Activated CD4-positive, alpha-beta T cell treated with anti-CD3 and anti-CD28 coated beads for 24 hours (primary cell): ENCODE measurements at regions not wholly inside any gene's neighbourhood (a gene's known extent, or its start where the extent isn't known, plus 50 kb on each side); places are given as distances from the start of the nearest gene placed in this dataset.

Experiments
- DNase-seq, 2 donors: peaks; one replicate each; pipeline ENCODE4 v3.0.0-alpha.2; 2020; ENCODE audit warnings: low read depth in 2 of 2

DNA sequence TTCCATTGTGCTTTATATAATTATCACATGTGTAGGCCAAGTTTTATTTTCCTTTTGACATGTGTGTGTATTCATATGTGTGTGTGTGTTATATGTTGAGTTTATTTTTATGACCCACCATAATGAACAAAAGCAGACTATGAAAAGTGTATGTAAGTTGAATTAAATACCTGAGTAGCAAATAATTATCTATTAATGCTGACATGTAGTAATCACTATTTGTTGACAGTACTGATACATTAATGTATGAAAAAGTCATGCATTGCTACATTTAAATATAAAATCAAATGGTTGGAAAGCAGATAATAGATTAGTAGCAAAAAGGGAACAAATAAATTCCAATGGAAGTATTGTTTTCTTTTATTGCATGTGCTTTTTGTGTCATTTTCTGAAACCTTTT is 1948.5 kb upstream of the PCDH20 start:
- DNase-seq = no peak

GRCh38 chr13:63351533-63351932 is 1935.9 kb upstream of the PCDH20 start:
- no peak for DNase-seq

- no peak for DNase-seq
These were observed 1935.4 kb upstream of the PCDH20 start for GRCh38 chr13:63351081-63351480.

GRCh38 chr13:63345835-63346234 is 1930.2 kb upstream of the PCDH20 start:
- DNase-seq = no peak

DNA sequence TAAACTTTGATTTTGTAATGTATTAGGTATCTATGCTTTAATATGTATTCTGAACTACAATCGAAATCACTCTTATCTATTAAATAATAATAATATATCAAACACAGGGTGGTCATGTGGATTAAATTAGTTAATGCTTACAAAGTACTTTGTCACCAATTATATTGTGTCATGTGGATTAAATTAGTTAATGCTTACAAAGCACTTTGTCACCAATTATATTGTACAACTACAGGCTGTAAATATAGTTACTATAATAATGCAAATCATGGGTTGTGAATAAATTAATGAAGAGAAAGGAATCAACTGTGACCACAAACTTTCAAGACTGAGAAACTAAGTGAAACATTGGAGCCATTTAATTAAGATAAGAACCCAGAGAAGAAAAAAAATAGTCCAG is 1929.1 kb upstream of the PCDH20 start:
- DNase-seq = no peak

- no peak for DNase-seq
These were observed 1922.3 kb upstream of the PCDH20 start for GRCh38 chr13:63337921-63338320.

DNA sequence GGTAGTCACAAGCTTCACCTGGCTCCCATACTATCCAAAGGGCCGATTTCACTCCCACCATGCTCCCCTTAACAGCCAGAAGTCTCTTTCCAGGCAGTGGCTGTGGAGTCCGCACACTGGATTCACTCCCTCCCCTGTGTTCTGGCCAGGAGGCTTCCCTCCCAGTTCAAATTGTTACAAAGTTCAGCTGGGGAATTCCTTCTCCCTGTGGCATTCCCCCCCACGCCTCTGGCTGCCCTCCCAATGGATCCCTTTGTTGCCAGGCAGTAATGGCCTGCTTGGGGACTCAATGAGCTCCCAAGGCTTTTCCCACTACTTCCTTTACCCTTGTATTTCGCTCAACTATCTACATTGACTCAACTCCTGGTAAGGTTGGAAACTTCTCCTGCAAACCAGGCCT is 1921.4 kb upstream of the PCDH20 start:
- DNase-seq = no peak

DNA sequence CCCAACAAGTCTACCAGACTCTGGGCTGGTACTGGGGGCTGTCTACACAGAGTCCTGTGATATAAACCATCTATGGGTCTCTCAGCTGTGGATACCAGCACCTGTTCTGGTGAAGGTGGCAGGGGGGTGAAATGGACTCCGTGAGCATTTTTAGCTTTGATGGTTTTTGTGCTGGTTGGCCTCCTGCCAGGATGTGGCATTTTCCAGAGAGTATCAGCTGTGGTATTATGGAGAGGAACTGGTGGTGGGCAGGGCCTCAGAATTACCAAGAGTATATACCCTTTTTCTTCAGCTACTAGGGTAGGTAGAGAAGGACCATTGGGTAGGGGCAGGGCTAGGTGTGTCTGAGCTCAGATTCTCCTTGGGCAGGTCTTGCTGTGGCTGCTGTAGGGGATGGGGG is 1920.9 kb upstream of the PCDH20 start:
- DNase-seq = no peak

DNA sequence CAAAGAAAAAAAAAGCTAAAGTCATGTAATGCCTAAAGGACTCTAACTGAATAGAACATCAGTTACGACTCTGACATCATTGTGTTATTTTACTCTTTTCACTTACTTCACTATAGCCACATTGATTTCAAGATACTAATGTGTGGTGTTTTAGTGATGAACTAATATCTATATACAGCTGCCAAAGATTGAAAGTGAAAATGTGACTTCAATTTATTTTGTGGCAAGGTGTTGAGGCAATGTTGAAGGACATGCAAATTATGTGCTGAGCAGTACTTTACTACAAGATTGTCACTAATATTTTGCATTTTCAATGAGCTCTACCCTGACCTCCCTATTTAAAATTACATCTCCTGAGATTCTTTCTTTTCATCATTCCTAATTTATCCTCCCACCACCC is 1911.9 kb upstream of the PCDH20 start:
- no peak for DNase-seq

- no peak for DNase-seq
These were observed 1907.8 kb upstream of the PCDH20 start for GRCh38 chr13:63323441-63323840.

- no peak for DNase-seq
These were observed 1895.9 kb upstream of the PCDH20 start for GRCh38 chr13:63311587-63311986.

DNA sequence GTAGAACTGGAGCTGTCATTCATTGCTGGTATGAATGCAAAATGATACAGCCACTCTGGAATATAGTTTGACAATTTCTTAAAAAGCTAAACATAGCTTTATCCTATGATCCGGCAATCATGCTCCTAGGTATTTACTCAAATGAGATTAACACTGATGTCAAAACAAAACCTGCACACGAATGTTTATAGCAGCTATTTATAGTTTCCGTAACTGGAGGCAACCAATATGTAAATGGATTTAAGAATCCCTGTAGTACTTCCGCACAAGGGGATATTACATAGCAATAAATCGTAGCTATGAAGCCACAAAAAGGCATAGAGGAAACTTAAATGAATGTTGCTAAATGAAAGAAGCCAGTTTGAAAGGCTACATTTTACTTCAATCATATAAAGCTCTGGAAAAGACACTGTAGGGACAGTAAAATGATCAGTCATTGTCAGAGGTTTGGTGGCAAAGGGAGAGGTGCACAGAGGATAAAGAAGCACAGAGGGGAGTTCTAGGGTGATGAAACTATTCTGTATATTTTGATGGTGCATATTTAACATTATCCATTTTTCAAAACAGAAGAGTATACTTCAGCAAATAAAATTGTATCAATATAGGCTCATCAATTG is 1893.0 kb upstream of the PCDH20 start:
- no peak for DNase-seq

GRCh38 chr13:63307228-63307627 is 1891.6 kb upstream of the PCDH20 start:
- DNase-seq = no peak

- DNase-seq = no peak
These were observed 1890.0 kb upstream of the PCDH20 start for GRCh38 chr13:63305641-63306133.

DNA sequence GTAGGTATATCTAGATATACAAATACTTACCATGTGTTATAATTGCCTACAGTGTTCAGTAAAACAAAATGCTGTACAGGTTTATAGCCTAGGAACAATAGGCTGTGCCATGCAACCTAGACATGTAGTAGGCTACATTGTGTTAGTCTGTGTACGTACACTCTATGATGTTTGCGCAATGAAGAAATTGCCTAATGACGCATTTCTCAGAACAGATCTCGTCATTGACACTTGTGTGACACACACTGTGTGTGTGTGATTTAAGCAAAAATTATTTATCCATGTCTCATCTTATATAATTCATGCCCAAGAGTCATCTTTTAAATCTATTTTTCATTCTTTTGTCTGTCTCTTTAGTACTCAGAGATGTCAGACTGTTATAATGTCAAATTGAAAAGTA is 1888.8 kb upstream of the PCDH20 start:
- DNase-seq = no peak

GRCh38 chr13:63299866-63300394 is 1884.3 kb upstream of the PCDH20 start:
- DNase-seq = no peak

DNA sequence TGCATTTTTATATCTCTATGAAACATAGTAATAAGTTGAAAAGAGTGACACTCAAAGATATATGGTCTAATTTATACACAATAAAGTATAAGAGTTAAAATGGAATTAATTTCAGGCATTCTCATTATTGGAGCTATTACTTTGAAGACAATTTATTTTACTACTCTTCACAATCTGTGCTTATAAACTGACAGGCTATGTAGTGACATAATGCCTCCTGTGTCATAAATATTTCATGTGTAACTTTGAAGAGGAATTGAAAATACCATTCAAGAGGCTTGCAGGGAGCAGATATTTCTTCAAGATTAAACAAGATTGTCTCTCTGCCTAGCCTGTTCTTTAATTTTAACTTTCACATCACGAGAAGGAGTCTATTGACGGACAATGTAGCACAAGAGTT is 1881.5 kb upstream of the PCDH20 start:
- no peak for DNase-seq

DNA sequence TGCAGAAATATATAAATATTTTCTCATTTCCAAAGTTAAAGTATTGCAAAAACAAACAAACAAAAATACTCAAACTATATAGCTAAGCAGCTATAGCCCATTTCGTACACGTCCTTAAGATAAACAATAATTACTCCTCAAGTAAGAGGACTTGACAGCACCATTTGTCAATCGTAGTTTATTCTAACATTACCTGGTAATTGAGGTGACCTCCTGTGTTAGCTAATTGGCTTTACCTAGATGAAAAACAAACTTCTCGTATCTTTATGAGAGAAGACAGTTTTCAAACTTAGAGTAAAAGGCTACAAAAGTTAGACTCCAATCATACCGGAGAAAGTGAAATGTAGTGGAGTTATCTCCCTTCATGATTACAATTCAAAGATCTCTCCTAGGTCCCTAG is 1876.1 kb upstream of the PCDH20 start:
- no peak for DNase-seq

GRCh38 chr13:63288576-63288975 is 1872.9 kb upstream of the PCDH20 start:
- no peak for DNase-seq

- no peak for DNase-seq
These were observed 1872.3 kb upstream of the PCDH20 start for GRCh38 chr13:63287926-63288325.

DNA sequence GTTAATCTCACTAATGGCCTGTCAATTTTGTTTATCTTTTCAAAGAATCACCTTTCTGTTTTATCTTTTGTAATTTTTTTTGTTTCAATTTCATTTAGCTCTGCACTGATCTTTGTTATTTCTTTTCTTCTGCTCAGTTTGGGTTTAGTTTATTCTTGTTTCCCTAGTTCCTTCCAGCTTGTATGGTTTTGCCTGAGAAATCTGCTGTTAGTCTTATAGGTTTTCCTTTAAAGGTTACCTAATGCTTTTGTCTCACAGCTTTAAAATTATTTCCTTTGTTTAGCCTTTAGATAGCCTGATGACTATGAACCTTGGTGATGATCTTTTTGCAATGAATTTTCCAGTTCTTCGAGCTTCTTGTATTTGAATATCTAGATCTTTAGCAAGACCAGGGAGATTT is 1869.8 kb upstream of the PCDH20 start:
- DNase-seq = no peak

- no peak for DNase-seq
These were observed 1863.5 kb upstream of the PCDH20 start for GRCh38 chr13:63279136-63279535.

DNA sequence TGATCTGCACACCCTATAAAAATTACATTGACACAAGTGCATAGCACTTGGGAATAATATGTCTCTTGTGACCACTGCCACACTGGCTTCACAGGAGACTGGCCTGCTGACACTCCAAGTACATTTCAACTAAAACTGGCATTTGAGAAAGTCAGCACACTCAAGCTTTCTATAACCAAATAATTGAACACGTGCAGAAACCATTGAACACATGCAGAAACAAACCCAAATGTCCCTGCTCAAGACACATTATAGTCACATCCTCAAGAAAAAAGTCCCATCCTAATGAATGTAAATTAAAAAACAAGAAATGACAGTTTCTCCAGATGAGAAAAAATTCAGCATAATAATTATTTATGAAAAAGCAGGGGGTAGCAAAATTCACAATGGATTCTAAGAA is 1859.1 kb upstream of the PCDH20 start:
- no peak for DNase-seq
